Left ventricle myocardium inferior (tissue), 1 donor: ENCODE measurements at regions not wholly inside any gene's neighbourhood (a gene's known extent, or its start where the extent isn't known, plus 50 kb on each side); places are given as distances from the start of the nearest gene placed in this dataset.

Source experiments
- DNase-seq: peaks from one replicate; pipeline ENCODE4 v3.0.0-alpha.2; 2020
- H3K27ac ChIP-seq: fragments of 200-600 bp; replicated peaks from 2 replicates; pipeline ENCODE4 v1.8.0; 2021
- H3K27me3 ChIP-seq: fragments of 200-600 bp; 2 replicates; pipeline ENCODE4 v1.8.0; 2021; ENCODE audit warnings: low read depth
- H3K36me3 ChIP-seq: fragments of 200-600 bp; 2 replicates; pipeline ENCODE4 v1.8.0; 2021
- H3K4me1 ChIP-seq: fragments of 200-600 bp; 2 replicates; pipeline ENCODE4 v1.8.0; 2021
- H3K4me3 ChIP-seq: fragments of 200-600 bp; 2 replicates; pipeline ENCODE4 v1.8.0; 2021; ENCODE audit warnings: mild to moderate bottlenecking, moderate library complexity
- H3K9me3 ChIP-seq: fragments of 200-600 bp; replicated peaks from 2 replicates; pipeline ENCODE4 v1.8.0; 2021
- CTCF ChIP-seq: fragments of 200-600 bp; IDR thresholded peaks from 2 replicates; pipeline ENCODE4 v1.8.0; 2021; ENCODE audit warnings: antibody characterized with exemption, mild to moderate bottlenecking, borderline replicate concordance
- intact Hi-C: fragments of 100-400 bp; cut with micrococcal nuclease; formaldehyde crosslinking; loops from one replicate; pipeline ENCODE4 v1.11.0; 2022
- donor health status: DM: no; HTN: yes; CAD: no; lungs with severe emphysema.

GRCh38 chr5:112570708-112571444 lies 151.8 kb upstream of the EPB41L4A start:
- Histone ChIP-seq H3K4me3 (no peak overlapping the region), H3K27me3 (no peaks in the 10 kb centered on the region), H3K4me1 (peaks cover 4% of the 10 kb centered on the region), H3K36me3 (no peaks in the 10 kb centered on the region), H3K27ac (no peak overlapping the region), H3K9me3 (no peaks in the 10 kb centered on the region)
- intact Hi-C loops = no loop called here
- no peak for TF ChIP-seq CTCF
- no peak for DNase-seq

GRCh38 chr5:112573441-112573840 lies 154.4 kb upstream of the EPB41L4A start:
- Histone ChIP-seq H3K4me3 (no peak overlapping the region), H3K4me1 (peaks cover 20% of the 10 kb centered on the region), H3K36me3 (no peaks in the 10 kb centered on the region), H3K27ac (no peak overlapping the region), H3K27me3 (no peaks in the 10 kb centered on the region), H3K9me3 (no peaks in the 10 kb centered on the region)
- no peak for TF ChIP-seq CTCF
- intact Hi-C loops = no loop called here
- DNase-seq = no peak

GRCh38 chr5:112574536-112574935 lies 155.5 kb upstream of the EPB41L4A start:
- Histone ChIP-seq H3K27ac (no peak overlapping the region), H3K36me3 (no peaks in the 10 kb centered on the region), H3K9me3 (no peaks in the 10 kb centered on the region), H3K4me1 (peaks cover 20% of the 10 kb centered on the region), H3K4me3 (no peak overlapping the region), H3K27me3 (no peaks in the 10 kb centered on the region)
- intact Hi-C loops = no loop called here
- DNase-seq = no peak
- no peak for TF ChIP-seq CTCF

GRCh38 chr5:112576298-112576925 lies 157.3 kb upstream of the EPB41L4A start:
- TF ChIP-seq CTCF = no peak
- Histone ChIP-seq H3K4me3 (no peak overlapping the region), H3K27ac (peak overlapping the region; percentile 74), H3K4me1 (peaks cover 20% of the 10 kb centered on the region), H3K27me3 (no peaks in the 10 kb centered on the region), H3K9me3 (no peaks in the 10 kb centered on the region), H3K36me3 (no peaks in the 10 kb centered on the region)
- intact Hi-C loops = no loop called here
- DNase-seq = no peak

- Histone ChIP-seq H3K4me3 (no peak overlapping the region), H3K27ac (no peak overlapping the region), H3K9me3 (no peaks in the 10 kb centered on the region), H3K27me3 (no peaks in the 10 kb centered on the region), H3K4me1 (peaks cover 20% of the 10 kb centered on the region), H3K36me3 (no peaks in the 10 kb centered on the region)
- intact Hi-C loops = no loop called here
- no peak for TF ChIP-seq CTCF
- DNase-seq = no peak
Observed at GRCh38 chr5:112579599-112580170, 158.0 kb upstream of the APC start.
